Breast epithelium (tissue), 3 donors: ENCODE measurements at regions not wholly inside any gene's neighbourhood (a gene's known extent, or its start where the extent isn't known, plus 50 kb on each side); places are given as distances from the start of the nearest gene placed in this dataset.

Source experiments
- CTCF ChIP-seq, 3 donors: fragments of 450-650 bp; IDR thresholded peaks; one replicate each; pipeline ENCODE4 v1.5.1; 2016 to 2017; ENCODE audit warnings: antibody characterized with exemption in 3 of 3, mild to moderate bottlenecking in 3 of 3, moderate library complexity in 3 of 3
- POLR2A ChIP-seq: fragments of 450-650 bp; IDR thresholded peaks from one replicate; pipeline ENCODE4 v1.6.1; 2016; ENCODE audit warnings: antibody characterized with exemption, mild to moderate bottlenecking, moderate library complexity
- POLR2AphosphoS5 ChIP-seq, 3 donors: sonication (generic); formaldehyde crosslinking; IDR thresholded peaks; one replicate each; pipeline ENCODE4 v1.6.1; 2017; ENCODE audit warnings: antibody characterized with exemption in 3 of 3

GRCh38 chr18:30342675-30343074 lies 699.9 kb downstream of the DSC3 start:
- TF ChIP-seq CTCF (IDR thresholded peaks at IDR 0.05) (no peak), POLR2A (no peak), POLR2AphosphoS5 (IDR thresholded peaks at IDR 0.05) (no peak)
